ENCODE measurements at regions not wholly inside any gene's neighbourhood (a gene's known extent, or its start where the extent isn't known, plus 50 kb on each side); places are given as distances from the start of the nearest gene placed in this dataset.

DNA sequence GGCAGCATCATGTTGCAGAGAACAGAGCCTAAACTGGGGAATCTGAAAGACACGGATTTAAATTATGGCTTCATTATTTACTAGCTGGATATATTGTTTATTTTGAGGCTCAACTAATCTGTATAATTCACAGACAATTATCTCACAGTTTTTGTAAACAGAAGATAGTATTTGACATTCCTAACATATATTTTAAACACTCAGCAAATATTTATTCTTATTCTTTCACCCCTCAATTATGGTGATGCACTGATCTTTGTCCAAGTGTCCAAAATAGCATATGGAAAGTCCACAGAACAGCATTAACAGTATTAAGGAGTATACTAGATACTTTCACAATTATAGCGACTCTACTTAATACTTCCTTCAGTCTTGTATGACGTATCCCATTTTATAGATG, 257.0 kb downstream of the ADGRG6 start:
- H3K36me3 ChIP-seq (ENCODE audit: control insufficient read depth in 2 of 2, insufficient read depth in 2 of 2, low read length in 1 of 2): no peaks in the 10 kb centered on the region
- H3K9ac ChIP-seq (ENCODE audit: control insufficient read depth, insufficient read depth, low read length): no peak overlapping the region
- H3K4me3 ChIP-seq: no peak overlapping the region
- H2AFZ ChIP-seq (ENCODE audit: control insufficient read depth, low read depth, low read length): no peak overlapping the region
- POLR2A ChIA-PET: no interaction called here
- H3K4me2 ChIP-seq (ENCODE audit: control insufficient read depth, insufficient read depth): no peak overlapping the region
- BruUV-seq (replicated peaks): no TSS peak
- in situ Hi-C loops (cut with MboI): no loop called here
- ATAC-seq (no peak), FAIRE-seq (no peak), DNase-seq (ENCODE audit: low read depth, low spot score) (no peak)
- no peaks in the 10 kb centered on the region for H3K9me3 ChIP-seq (replicated peaks; ENCODE audit: control insufficient read depth, insufficient read depth, low read length)
- no peaks in the 10 kb centered on the region for H3K4me1 ChIP-seq (ENCODE audit: control insufficient read depth, insufficient read depth, low read length)
- 63% methylated on average over 3 of the region's 3 CpGs for WGBS (ENCODE audit: insufficient coverage, insufficient replicate concordance, low lambda C conversion rate, missing lambda C conversion rate)
- no peak overlapping the region for H3K27ac ChIP-seq (ENCODE audit: control insufficient read depth, insufficient read depth)
- no peaks in the 10 kb centered on the region for H4K20me1 ChIP-seq (ENCODE audit: control insufficient read depth, insufficient read depth)
- H3K27me3 ChIP-seq (replicated peaks in 1 of 2; ENCODE audit: control insufficient read depth in 2 of 2, insufficient read depth in 2 of 2, low read length in 1 of 2): no peaks in the 10 kb centered on the region
- no peaks in the 10 kb centered on the region for H3K79me2 ChIP-seq (ENCODE audit: control insufficient read depth, insufficient read depth, low read length)
- SMC1A ChIA-PET (ENCODE audit: uncharacterized antibody, unreplicated experiment): interaction anchor here (0.7 kb wide), 1 partner anchor 10 kb away, joined by 3 read pairs; no protein-coding TSS in a partner anchor
- CTCF ChIA-PET: no interaction called here
- RAD21 ChIA-PET (ENCODE audit: unreplicated experiment): no interaction called here
- no peak for TF ChIP-seq SMARCA5 (IDR thresholded peaks at IDR 0.05)
- TF ChIP-seq, protein P1, sequence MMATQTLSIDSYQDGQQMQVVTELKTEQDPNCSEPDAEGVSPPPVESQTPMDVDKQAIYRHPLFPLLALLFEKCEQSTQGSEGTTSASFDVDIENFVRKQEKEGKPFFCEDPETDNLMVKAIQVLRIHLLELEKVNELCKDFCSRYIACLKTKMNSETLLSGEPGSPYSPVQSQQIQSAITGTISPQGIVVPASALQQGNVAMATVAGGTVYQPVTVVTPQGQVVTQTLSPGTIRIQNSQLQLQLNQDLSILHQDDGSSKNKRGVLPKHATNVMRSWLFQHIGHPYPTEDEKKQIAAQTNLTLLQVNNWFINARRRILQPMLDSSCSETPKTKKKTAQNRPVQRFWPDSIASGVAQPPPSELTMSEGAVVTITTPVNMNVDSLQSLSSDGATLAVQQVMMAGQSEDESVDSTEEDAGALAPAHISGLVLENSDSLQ (IDR thresholded peaks at IDR 0.05): no peak
- TF ChIP-seq ZNF24 (IDR thresholded peaks at IDR 0.05): no peak
- TF ChIP-seq, protein P2, sequence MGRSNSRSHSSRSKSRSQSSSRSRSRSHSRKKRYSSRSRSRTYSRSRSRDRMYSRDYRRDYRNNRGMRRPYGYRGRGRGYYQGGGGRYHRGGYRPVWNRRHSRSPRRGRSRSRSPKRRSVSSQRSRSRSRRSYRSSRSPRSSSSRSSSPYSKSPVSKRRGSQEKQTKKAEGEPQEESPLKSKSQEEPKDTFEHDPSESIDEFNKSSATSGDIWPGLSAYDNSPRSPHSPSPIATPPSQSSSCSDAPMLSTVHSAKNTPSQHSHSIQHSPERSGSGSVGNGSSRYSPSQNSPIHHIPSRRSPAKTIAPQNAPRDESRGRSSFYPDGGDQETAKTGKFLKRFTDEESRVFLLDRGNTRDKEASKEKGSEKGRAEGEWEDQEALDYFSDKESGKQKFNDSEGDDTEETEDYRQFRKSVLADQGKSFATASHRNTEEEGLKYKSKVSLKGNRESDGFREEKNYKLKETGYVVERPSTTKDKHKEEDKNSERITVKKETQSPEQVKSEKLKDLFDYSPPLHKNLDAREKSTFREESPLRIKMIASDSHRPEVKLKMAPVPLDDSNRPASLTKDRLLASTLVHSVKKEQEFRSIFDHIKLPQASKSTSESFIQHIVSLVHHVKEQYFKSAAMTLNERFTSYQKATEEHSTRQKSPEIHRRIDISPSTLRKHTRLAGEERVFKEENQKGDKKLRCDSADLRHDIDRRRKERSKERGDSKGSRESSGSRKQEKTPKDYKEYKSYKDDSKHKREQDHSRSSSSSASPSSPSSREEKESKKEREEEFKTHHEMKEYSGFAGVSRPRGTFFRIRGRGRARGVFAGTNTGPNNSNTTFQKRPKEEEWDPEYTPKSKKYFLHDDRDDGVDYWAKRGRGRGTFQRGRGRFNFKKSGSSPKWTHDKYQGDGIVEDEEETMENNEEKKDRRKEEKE (IDR thresholded peaks at IDR 0.05): no peak
- no peak for TF ChIP-seq SMAD5 (IDR thresholded peaks at IDR 0.05; ENCODE audit: low read depth)
- TF ChIP-seq SIX5 (IDR thresholded peaks at IDR 0.05; ENCODE audit: low read depth, low read length, severe bottlenecking): no peak
- TF ChIP-seq SMC3 (IDR thresholded peaks at IDR 0.05; ENCODE audit: borderline replicate concordance, low read length): no peak
- no peak for TF ChIP-seq MYB (IDR thresholded peaks at IDR 0.05; ENCODE audit: borderline replicate concordance, low read depth, low read length)
- no peak for TF ChIP-seq GATAD2B (conservative IDR thresholded peaks at IDR 0.05; ENCODE audit: low read depth)
- TF ChIP-seq FOXK2 (IDR thresholded peaks at IDR 0.05): no peak
- TF ChIP-seq, protein P3, sequence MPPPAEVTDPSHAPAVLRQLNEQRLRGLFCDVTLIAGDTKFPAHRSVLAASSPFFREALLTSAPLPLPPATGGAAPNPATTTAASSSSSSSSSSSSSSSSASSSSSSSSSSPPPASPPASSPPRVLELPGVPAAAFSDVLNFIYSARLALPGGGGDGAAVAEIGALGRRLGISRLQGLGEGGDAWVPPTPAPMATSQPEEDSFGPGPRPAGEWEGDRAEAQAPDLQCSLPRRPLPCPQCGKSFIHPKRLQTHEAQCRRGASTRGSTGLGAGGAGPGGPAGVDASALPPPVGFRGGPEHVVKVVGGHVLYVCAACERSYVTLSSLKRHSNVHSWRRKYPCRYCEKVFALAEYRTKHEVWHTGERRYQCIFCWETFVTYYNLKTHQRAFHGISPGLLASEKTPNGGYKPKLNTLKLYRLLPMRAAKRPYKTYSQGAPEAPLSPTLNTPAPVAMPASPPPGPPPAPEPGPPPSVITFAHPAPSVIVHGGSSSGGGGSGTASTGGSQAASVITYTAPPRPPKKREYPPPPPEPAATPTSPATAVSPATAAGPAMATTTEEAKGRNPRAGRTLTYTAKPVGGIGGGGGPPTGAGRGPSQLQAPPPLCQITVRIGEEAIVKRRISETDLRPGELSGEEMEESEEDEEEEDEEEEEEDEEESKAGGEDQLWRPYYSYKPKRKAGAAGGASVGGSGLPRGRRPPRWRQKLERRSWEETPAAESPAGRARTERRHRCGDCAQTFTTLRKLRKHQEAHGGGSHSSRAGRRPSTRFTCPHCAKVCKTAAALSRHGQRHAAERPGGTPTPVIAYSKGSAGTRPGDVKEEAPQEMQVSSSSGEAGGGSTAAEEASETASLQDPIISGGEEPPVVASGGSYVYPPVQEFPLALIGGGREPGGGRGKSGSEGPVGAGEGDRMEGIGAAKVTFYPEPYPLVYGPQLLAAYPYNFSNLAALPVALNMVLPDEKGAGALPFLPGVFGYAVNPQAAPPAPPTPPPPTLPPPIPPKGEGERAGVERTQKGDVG (CRISPR knock-in tag; IDR thresholded peaks at IDR 0.05): no peak
- no peak for TF ChIP-seq KDM1A (IDR thresholded peaks at IDR 0.05; ENCODE audit: borderline replicate concordance)
- TF ChIP-seq, protein P4, sequence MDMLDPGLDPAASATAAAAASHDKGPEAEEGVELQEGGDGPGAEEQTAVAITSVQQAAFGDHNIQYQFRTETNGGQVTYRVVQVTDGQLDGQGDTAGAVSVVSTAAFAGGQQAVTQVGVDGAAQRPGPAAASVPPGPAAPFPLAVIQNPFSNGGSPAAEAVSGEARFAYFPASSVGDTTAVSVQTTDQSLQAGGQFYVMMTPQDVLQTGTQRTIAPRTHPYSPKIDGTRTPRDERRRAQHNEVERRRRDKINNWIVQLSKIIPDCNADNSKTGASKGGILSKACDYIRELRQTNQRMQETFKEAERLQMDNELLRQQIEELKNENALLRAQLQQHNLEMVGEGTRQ (IDR thresholded peaks at IDR 0.05; ENCODE audit: borderline replicate concordance, low read depth, low read length): no peak
- intact Hi-C loops (cut with micrococcal nuclease; ENCODE audit: unreplicated experiment): no loop called here

Data from GM12878 (cell line).